ENCODE measurements at regions not wholly inside any gene's neighbourhood (a gene's known extent, or its start where the extent isn't known, plus 50 kb on each side); places are given as distances from the start of the nearest gene placed in this dataset.
A peak's percentile ranks its signal among the peaks of the same experiment; 100 is the strongest.

DNA sequence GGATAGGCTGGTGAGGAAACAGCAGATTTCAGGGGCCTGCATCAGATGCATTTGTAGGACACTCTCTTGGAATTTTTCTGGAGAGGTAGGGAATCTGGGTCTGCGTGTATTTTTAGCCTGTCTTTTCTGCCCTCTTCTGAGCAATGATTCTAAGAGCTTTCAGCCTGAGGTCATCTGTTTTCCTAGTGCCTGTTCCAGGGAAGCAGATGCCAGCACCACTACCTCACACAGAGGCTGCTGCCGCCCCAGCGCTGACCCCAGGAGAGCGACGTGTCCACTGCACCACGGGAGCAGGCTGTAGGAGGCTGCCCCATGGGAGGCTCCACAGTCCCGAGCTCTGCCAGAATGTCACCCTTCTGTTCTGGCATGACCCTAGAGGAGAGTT is 316.5 kb downstream of the CYP26B1 start:
- 76% methylated on average over 4 of the region's 7 CpGs for WGBS (ENCODE audit: insufficient coverage, low coverage, low lambda C conversion rate, missing lambda C conversion rate)
- Histone ChIP-seq H3K36me3 (no peaks in the 10 kb centered on the region), H3K4me3 (no peak overlapping the region), H3K4me1 (peaks cover 0 to 7% (median 0%) of the 10 kb centered on the region in 4 donors), H3K9me3 (no peaks in the 10 kb centered on the region), H3K27ac (no peak overlapping the region), H3K27me3 (no peaks in the 10 kb centered on the region)
- TF ChIP-seq POLR2A (IDR thresholded peaks at IDR 0.05) = no peak
- TF ChIP-seq, protein P1, sequence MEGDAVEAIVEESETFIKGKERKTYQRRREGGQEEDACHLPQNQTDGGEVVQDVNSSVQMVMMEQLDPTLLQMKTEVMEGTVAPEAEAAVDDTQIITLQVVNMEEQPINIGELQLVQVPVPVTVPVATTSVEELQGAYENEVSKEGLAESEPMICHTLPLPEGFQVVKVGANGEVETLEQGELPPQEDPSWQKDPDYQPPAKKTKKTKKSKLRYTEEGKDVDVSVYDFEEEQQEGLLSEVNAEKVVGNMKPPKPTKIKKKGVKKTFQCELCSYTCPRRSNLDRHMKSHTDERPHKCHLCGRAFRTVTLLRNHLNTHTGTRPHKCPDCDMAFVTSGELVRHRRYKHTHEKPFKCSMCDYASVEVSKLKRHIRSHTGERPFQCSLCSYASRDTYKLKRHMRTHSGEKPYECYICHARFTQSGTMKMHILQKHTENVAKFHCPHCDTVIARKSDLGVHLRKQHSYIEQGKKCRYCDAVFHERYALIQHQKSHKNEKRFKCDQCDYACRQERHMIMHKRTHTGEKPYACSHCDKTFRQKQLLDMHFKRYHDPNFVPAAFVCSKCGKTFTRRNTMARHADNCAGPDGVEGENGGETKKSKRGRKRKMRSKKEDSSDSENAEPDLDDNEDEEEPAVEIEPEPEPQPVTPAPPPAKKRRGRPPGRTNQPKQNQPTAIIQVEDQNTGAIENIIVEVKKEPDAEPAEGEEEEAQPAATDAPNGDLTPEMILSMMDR (IDR thresholded peaks at IDR 0.05) = no peak
- ATAC-seq (peak in 2 of 4 donors; percentile 17 to 48), DNase-seq (no peak)
- intact Hi-C loops (cut with DNase I) = no loop called here

DNA sequence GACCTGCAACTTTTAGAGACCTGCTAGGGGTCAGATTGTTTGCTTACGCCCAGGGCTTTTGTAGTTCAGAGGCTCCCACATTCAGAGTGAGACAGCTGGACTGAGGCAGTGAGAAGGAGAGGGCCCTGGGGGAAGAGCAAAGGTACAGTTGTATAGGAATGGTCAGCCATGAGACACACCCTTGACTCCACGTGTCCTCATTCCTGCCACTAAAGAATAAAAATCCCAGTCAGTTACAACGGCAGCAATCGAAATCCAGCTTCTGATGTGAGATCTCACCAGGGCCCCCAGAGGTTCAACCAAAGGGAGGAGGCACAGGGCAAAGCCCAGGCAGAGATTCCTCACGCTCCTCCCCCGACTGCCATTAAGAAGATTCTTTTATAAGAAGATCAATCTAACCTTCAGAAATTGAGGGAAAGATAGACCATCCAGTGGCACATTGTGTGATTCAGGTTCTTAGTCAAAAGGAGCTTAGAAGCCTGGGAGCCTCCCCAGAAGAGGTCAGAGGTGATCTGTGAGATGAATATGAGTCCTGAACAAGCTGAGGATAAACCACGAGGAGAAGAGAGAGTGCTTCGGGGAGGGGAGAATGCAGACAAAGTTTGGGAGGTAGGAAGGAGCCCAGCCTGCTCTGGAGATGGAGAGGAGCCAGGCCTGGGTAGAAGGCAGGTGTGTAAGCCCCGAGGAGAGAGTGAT is 317.0 kb downstream of the CYP26B1 start:
- Histone ChIP-seq H3K4me1 (peaks cover 0 to 9% (median 0%) of the 10 kb centered on the region in 4 donors), H3K27ac (no peak overlapping the region), H3K27me3 (no peaks in the 10 kb centered on the region), H3K4me3 (no peak overlapping the region), H3K36me3 (no peaks in the 10 kb centered on the region), H3K9me3 (no peaks in the 10 kb centered on the region)
- 76% methylated on average over 9 of the region's 9 CpGs for WGBS (ENCODE audit: insufficient coverage, low coverage, low lambda C conversion rate, missing lambda C conversion rate)
- DNase-seq (no peak), ATAC-seq (no peak)
- intact Hi-C loops (cut with DNase I) = no loop called here
- TF ChIP-seq POLR2A (IDR thresholded peaks at IDR 0.05) = no peak
- TF ChIP-seq, protein P1 (IDR thresholded peaks at IDR 0.05) = no peak

DNA sequence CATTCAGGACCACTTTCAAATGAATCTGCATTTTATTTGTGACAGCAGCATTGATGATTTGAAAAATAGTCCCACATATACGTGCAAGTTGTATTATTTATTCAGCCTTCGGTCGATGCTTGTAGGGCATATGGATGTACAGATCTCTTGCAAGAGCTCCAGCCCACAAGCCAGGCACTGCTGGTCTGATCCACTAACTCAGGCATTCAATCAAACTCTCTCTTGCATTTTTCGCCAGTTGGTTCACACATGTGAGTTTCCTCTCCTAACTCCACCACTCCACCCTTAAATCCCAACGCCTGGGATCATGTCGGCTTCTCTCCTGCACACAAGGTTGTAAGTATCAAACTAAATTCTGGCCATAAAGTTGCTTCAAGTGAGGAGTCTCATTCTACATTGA is 318.7 kb downstream of the CYP26B1 start:
- Histone ChIP-seq H3K4me3 (no peak overlapping the region), H3K36me3 (no peaks in the 10 kb centered on the region), H3K27me3 (no peaks in the 10 kb centered on the region), H3K9me3 (no peaks in the 10 kb centered on the region), H3K27ac (no peak overlapping the region), H3K4me1 (peaks cover 0 to 9% (median 3%) of the 10 kb centered on the region in 4 donors)
- ATAC-seq (no peak), DNase-seq (no peak)
- TF ChIP-seq POLR2A (IDR thresholded peaks at IDR 0.05) = no peak
- TF ChIP-seq, protein P1 (IDR thresholded peaks at IDR 0.05) = no peak
- 85% methylated on average over 6 of the region's 6 CpGs for WGBS (ENCODE audit: insufficient coverage, low coverage, low lambda C conversion rate, missing lambda C conversion rate)
- intact Hi-C loops (cut with DNase I) = no loop called here

DNA sequence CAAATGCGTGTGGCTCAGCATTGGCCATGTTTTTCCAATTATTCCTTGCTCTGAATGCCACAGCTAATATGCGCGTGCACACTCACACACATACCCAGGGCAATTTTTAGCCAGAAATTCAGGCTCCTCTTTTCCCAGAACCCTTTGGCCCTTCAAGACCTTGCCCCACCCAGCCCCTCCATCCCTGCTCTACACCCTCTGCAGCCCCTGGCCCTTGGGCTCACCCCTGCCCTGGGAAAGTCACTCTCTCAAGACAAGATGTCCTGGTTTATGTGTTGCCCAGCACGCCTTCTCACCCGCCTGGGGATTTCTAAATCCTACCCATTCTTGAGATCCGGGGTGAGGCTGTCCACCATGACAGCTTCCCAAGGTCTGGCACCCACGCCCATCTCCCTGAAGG is 319.7 kb downstream of the CYP26B1 start:
- H3K4me3 ChIP-seq = no peak overlapping the region
- H3K4me1 ChIP-seq = peaks cover 0 to 15% (median 7%) of the 10 kb centered on the region in 4 donors
- H3K27ac ChIP-seq = no peak overlapping the region
- no peaks in the 10 kb centered on the region for H3K9me3 ChIP-seq
- TF ChIP-seq, protein P1 (IDR thresholded peaks at IDR 0.05) = no peak
- no peak for TF ChIP-seq POLR2A (IDR thresholded peaks at IDR 0.05)
- H3K27me3 ChIP-seq = no peaks in the 10 kb centered on the region
- DNase-seq = no peak
- intact Hi-C loops (cut with DNase I) = no loop called here
- no peak for ATAC-seq
- H3K36me3 ChIP-seq = no peaks in the 10 kb centered on the region
- WGBS (ENCODE audit: insufficient coverage, low coverage, low lambda C conversion rate, missing lambda C conversion rate) = 84% methylated on average over 7 of the region's 7 CpGs
